OCI-LY3 (cell line): ENCODE measurements at regions not wholly inside any gene's neighbourhood (a gene's known extent, or its start where the extent isn't known, plus 50 kb on each side); places are given as distances from the start of the nearest gene placed in this dataset.

Source experiments
- CTCF ChIP-seq: fragments of 200-600, 300-600 bp; sonication (generic); IDR thresholded peaks from 2 replicates; pipeline ENCODE4 v1.5.1; 2014; ENCODE audit warnings: antibody characterized with exemption, low read length, low read depth
- EZH2phosphoT487 ChIP-seq: fragments of 200-600 bp; shearing (Covaris generic); IDR thresholded peaks from 2 replicates; pipeline ENCODE4 v1.6.1; 2018; ENCODE audit warnings: antibody characterized with exemption, mixed run types, low read depth

- TF ChIP-seq CTCF (no peak), EZH2phosphoT487 (no peak)
These were observed 110.7 kb downstream of the RPL27A start for GRCh38 chr11:8793114-8793777.
